K562 (cell line): ENCODE measurements at regions not wholly inside any gene's neighbourhood (a gene's known extent, or its start where the extent isn't known, plus 50 kb on each side); places are given as distances from the start of the nearest gene placed in this dataset.

Experiments used
- ATAC-seq: fragments of 200-7000 bp; cut with Tn5 transposase; 3 replicates; pipeline ENCODE4 v1.9.1; 2020; ENCODE audit warnings: moderate library complexity
- BruUV-seq: library from RNA; stranded (reverse); fragments of 400-500 nt; replicated peaks from 2 replicates; lab custom pipeline; 2021; lab: Mats Ljungman, UMichigan
- CTCF ChIA-PET: fragments of 300-600 bp; formaldehyde crosslinking; extraction: SDS; loops from one replicate; lab custom pipeline; 2021; ENCODE audit warnings: low intra/inter-chr PET ratio; lab: Yijun Ruan, JAX
- POLR2A ChIA-PET: fragments of 300-600, 350-650 bp; sonication (Branson Sonifier 250); formaldehyde crosslinking; extraction: SDS; loops from one replicate; lab custom pipeline; 2021; ENCODE audit warnings: antibody characterized with exemption, inconsistent platforms; lab: Yijun Ruan, JAX
- DNase-seq, 4 experiments: peaks; one replicate each; pipeline versions ENCODE4 v3.0.0 to v3.0.0-alpha.2; 2011 to 2018; ENCODE audit warnings: low spot score in 3 of 4, mixed read lengths in 3 of 4; ENCODE audit errors: extremely low read depth in 1 of 4
- FAIRE-seq: peaks from 2 replicates; lab custom pipeline; 2011; peaks lifted over from hg19 to GRCh38; lab: Jason Lieb, UNC
- H2AFZ ChIP-seq: 2 replicates; pipeline ENCODE4 v1.6.0; 2011; ENCODE audit warnings: low read depth, low read length, control low read depth, inconsistent platforms
- H3K27ac ChIP-seq: fragments of 200-600 bp; 3 replicates; pipeline ENCODE4 v1.8.0; 2011; ENCODE audit warnings: low read depth, mild to moderate bottlenecking, control low read depth, inconsistent platforms, low read length, moderate library complexity, mixed read lengths; ENCODE audit errors: extremely low read depth
- H3K27me3 ChIP-seq, 2 experiments: fragments of 300-600 bp in 1 of 2; 2 replicates in 1 of 2; 3 replicates in 1 of 2; pipeline versions ENCODE4 v1.6.0 to v1.8.0; 2011; ENCODE audit warnings: inconsistent platforms in 2 of 2, low read length in 2 of 2, mild to moderate bottlenecking in 1 of 2, mixed read lengths in 1 of 2, moderate library complexity in 1 of 2; ENCODE audit not compliant: control insufficient read depth in 2 of 2, insufficient read depth in 2 of 2
- H3K36me3 ChIP-seq: fragments of 300-600 bp; 3 replicates; pipeline ENCODE4 v1.8.0; 2011; ENCODE audit warnings: mild to moderate bottlenecking, low read length, inconsistent platforms; ENCODE audit not compliant: control insufficient read depth, insufficient read depth
- H3K4me1 ChIP-seq, 2 experiments: fragments of 200-600 bp in 1 of 2; replicated peaks in 1 of 2; 2 replicates in 1 of 2; 3 replicates in 1 of 2; pipeline versions ENCODE4 v1.5.1 to v1.8.0; 2011; ENCODE audit warnings: inconsistent platforms in 2 of 2, low read length in 2 of 2, mild to moderate bottlenecking in 1 of 2, mixed read lengths in 1 of 2, moderate library complexity in 1 of 2; ENCODE audit not compliant: control insufficient read depth in 2 of 2, insufficient read depth in 2 of 2
- H3K4me2 ChIP-seq: 2 replicates; pipeline ENCODE4 v1.6.1; 2011; ENCODE audit warnings: low read length, control low read depth, inconsistent platforms, mixed read lengths; ENCODE audit not compliant: insufficient read depth
- H3K4me3 ChIP-seq: fragments of 200-600 bp; sonication (generic), shearing (Covaris generic); 2 replicates; pipeline ENCODE4 v1.5.1; 2016; ENCODE audit warnings: control low read depth, inconsistent platforms
- H3K79me2 ChIP-seq: fragments of 200-600 bp; 3 replicates; pipeline ENCODE4 v1.8.0; 2011; ENCODE audit warnings: low read length, inconsistent platforms; ENCODE audit not compliant: control insufficient read depth, insufficient read depth
- H3K9ac ChIP-seq, 2 experiments: 2 replicates each; pipeline versions ENCODE4 v1.6.0 to v1.6.1; 2011; ENCODE audit warnings: low read depth in 2 of 2, low read length in 2 of 2, control low read depth in 1 of 2, inconsistent platforms in 1 of 2, mild to moderate bottlenecking in 1 of 2, mixed read lengths in 1 of 2; ENCODE audit not compliant: insufficient read depth in 1 of 2
- H3K9me1 ChIP-seq: one replicate; pipeline ENCODE4 v1.6.0; 2011; ENCODE audit warnings: inconsistent platforms, mild to moderate bottlenecking, low read length, moderate library complexity; ENCODE audit not compliant: control insufficient read depth, insufficient read depth
- H3K9me3 ChIP-seq: replicated peaks from 2 replicates; pipeline ENCODE4 v1.5.1; 2011; ENCODE audit warnings: low read depth, low read length, inconsistent platforms; ENCODE audit not compliant: control insufficient read depth, insufficient read depth
- H4K20me1 ChIP-seq: replicated peaks from 2 replicates; pipeline ENCODE4 v1.6.1; 2011; ENCODE audit warnings: low read length, inconsistent platforms, mixed read lengths; ENCODE audit not compliant: control insufficient read depth, insufficient read depth
- FOXK2 ChIP-seq, 2 experiments: fragments of 450-650 bp; IDR thresholded peaks in 1 of 2; conservative IDR thresholded peaks in 1 of 2; 2 replicates each; pipeline ENCODE4 v1.6.1; 2016; ENCODE audit warnings: low read depth in 2 of 2, mild to moderate bottlenecking in 1 of 2
- MEF2D ChIP-seq: conservative IDR thresholded peaks from 2 replicates; pipeline ENCODE4 v1.6.1; 2016; ENCODE audit warnings: low read depth, missing genetic modification characterization, missing compliant biosample characterization
- MTA3 ChIP-seq: fragments of 450-650 bp; formaldehyde crosslinking; IDR thresholded peaks from 2 replicates; pipeline ENCODE4 v1.6.1; 2017; ENCODE audit warnings: mild to moderate bottlenecking, borderline replicate concordance
- SAFB ChIP-seq: fragments of 200-400 bp; formaldehyde crosslinking; IDR thresholded peaks from 2 replicates; pipeline ENCODE4 v1.6.1; 2017; ENCODE audit warnings: low read depth, low read length, borderline replicate concordance
- ZC3H8 ChIP-seq: fragments of 450-650 bp; IDR thresholded peaks from 2 replicates; pipeline ENCODE4 v1.6.1; 2017
- ZNF347 ChIP-seq: fragments of 450-650 bp; formaldehyde crosslinking; IDR thresholded peaks from 2 replicates; pipeline ENCODE4 v1.4.0; 2020; ENCODE audit warnings: low read depth, mild to moderate bottlenecking, moderate library complexity
- ZNF395 ChIP-seq: fragments of 200-800 bp; sonication (Bioruptor generic); IDR thresholded peaks from 2 replicates; pipeline ENCODE4 v1.6.1; 2017; ENCODE audit warnings: missing genetic modification characterization, missing compliant biosample characterization
- ZNF551 ChIP-seq: fragments of 250-450 bp; sonication (Bioruptor Pico); IDR thresholded peaks from 2 replicates; pipeline ENCODE4 v1.5.0; 2021; ENCODE audit warnings: mild to moderate bottlenecking, moderate library complexity
- in situ Hi-C: fragments of 300-500 bp; cut with MboI; formaldehyde crosslinking; loops from 4 replicates; pipeline ENCODE4 v1.15.0; 2018; ENCODE audit warnings: inconsistent platforms, mixed read lengths
- intact Hi-C: fragments of 100-400 bp; cut with micrococcal nuclease; formaldehyde crosslinking; loops from 2 replicates; pipeline ENCODE4 v1.14.2; 2022
- TF ChIP-seq, protein P1 (sequence below): fragments of 450-650 bp; IDR thresholded peaks from one replicate; pipeline ENCODE4 v1.6.1; 2018; ENCODE audit warnings: mild to moderate bottlenecking, moderate library complexity; ENCODE audit not compliant: partially characterized antibody
- TF ChIP-seq, protein P2 (sequence below): fragments of 450-650 bp; formaldehyde crosslinking; IDR thresholded peaks from 2 replicates; pipeline ENCODE4 v1.4.0; 2020; ENCODE audit warnings: mild to moderate bottlenecking, moderate library complexity

GRCh38 chr14:87829543-87829942 lies 163.4 kb downstream of the GALC start:
- ChIA-PET POLR2A (no interaction called here), CTCF (no interaction called here)
- Histone ChIP-seq H3K4me2 (no peak overlapping the region), H3K9ac (no peak overlapping the region), H3K79me2 (no peaks in the 10 kb centered on the region), H3K27ac (no peak overlapping the region), H3K4me1 (no peaks in the 10 kb centered on the region), H3K27me3 (no peaks in the 10 kb centered on the region), H3K36me3 (no peaks in the 10 kb centered on the region), H2AFZ (no peak overlapping the region), H4K20me1 (no peaks in the 10 kb centered on the region), H3K9me1 (no peaks in the 10 kb centered on the region), H3K9me3 (no peaks in the 10 kb centered on the region; the same call in 1 of the 2 replicates), H3K4me3 (no peak overlapping the region)
- TF ChIP-seq, protein P1, sequence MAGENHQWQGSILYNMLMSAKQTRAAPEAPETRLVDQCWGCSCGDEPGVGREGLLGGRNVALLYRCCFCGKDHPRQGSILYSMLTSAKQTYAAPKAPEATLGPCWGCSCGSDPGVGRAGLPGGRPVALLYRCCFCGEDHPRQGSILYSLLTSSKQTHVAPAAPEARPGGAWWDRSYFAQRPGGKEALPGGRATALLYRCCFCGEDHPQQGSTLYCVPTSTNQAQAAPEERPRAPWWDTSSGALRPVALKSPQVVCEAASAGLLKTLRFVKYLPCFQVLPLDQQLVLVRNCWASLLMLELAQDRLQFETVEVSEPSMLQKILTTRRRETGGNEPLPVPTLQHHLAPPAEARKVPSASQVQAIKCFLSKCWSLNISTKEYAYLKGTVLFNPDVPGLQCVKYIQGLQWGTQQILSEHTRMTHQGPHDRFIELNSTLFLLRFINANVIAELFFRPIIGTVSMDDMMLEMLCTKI, result no peak
- TF ChIP-seq MTA3, result no peak
- TF ChIP-seq FOXK2 (conservative IDR thresholded peaks at IDR 0.05 in 1 of 2, IDR thresholded peaks at IDR 0.05 in 1 of 2; ENCODE audit: low read depth in 2 of 2), result no peak
- TF ChIP-seq ZC3H8, result no peak
- no peak for TF ChIP-seq SAFB
- TF ChIP-seq, protein P2, sequence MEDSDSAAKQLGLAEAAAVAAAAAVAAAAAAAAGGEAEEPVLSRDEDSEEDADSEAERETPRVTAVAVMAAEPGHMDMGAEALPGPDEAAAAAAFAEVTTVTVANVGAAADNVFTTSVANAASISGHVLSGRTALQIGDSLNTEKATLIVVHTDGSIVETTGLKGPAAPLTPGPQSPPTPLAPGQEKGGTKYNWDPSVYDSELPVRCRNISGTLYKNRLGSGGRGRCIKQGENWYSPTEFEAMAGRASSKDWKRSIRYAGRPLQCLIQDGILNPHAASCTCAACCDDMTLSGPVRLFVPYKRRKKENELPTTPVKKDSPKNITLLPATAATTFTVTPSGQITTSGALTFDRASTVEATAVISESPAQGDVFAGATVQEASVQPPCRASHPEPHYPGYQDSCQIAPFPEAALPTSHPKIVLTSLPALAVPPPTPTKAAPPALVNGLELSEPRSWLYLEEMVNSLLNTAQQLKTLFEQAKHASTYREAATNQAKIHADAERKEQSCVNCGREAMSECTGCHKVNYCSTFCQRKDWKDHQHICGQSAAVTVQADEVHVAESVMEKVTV, result no peak
- no peak for TF ChIP-seq ZNF551 (CRISPR knock-in tag)
- no peak for TF ChIP-seq MEF2D (tag)
- no peak for TF ChIP-seq ZNF395
- TF ChIP-seq ZNF347 (CRISPR knock-in tag), result no peak
- BruUV-seq, result no TSS peak
- FAIRE-seq (no peak), DNase-seq (no peak), ATAC-seq (no peak)
- intact Hi-C loops, result no loop called here
- in situ Hi-C loops, result no loop called here
